HCT116 (cell line): ENCODE measurements at regions not wholly inside any gene's neighbourhood (a gene's known extent, or its start where the extent isn't known, plus 50 kb on each side); places are given as distances from the start of the nearest gene placed in this dataset.

ENCODE experiments used
- CTCF ChIP-seq, 3 experiments: fragments of 200-600 bp in 1 of 3; sonication (generic) in 1 of 3; IDR thresholded peaks in 2 of 3; conservative IDR thresholded peaks in 1 of 3; 2 replicates each; pipeline ENCODE4 v1.5.1; 2012 to 2017; ENCODE audit warnings: low read depth in 2 of 3, low read length in 2 of 3, antibody characterized with exemption in 1 of 3, borderline replicate concordance in 1 of 3, control low read depth in 1 of 3, mild to moderate bottlenecking in 1 of 3, mixed read lengths in 1 of 3, mixed run types in 1 of 3, moderate library complexity in 1 of 3; ENCODE audit not compliant: insufficient read depth in 1 of 3
- EGR1 ChIP-seq: IDR thresholded peaks from 2 replicates; pipeline ENCODE4 v1.6.1; 2012; ENCODE audit warnings: low read depth
- EZH2phosphoT487 ChIP-seq: fragments of 200-600 bp; IDR thresholded peaks from 2 replicates; pipeline ENCODE4 v1.6.1; 2018; ENCODE audit warnings: antibody characterized with exemption, borderline replicate concordance
- POLR2A ChIP-seq: IDR thresholded peaks from 2 replicates; pipeline ENCODE4 v1.7.0; 2011; ENCODE audit warnings: borderline replicate concordance; ENCODE audit not compliant: insufficient read depth, insufficient read length; ENCODE audit errors: extremely low read depth
- YY1 ChIP-seq: IDR thresholded peaks from 2 replicates; pipeline ENCODE4 v1.6.1; 2011; ENCODE audit warnings: low read length, low read depth, moderate library complexity, mild to moderate bottlenecking; ENCODE audit not compliant: insufficient replicate concordance; ENCODE audit errors: extremely low read depth

GRCh38 chr15:62922514-62922913 lies 120.0 kb upstream of the TPM1 start:
- TF ChIP-seq YY1 (no peak), EZH2phosphoT487 (no peak), POLR2A (no peak), EGR1 (no peak), CTCF (IDR thresholded peaks at IDR 0.05 in 2 of 3, conservative IDR thresholded peaks at IDR 0.05 in 1 of 3; ENCODE audit: borderline replicate concordance in 1 of 3, insufficient read depth in 1 of 3, low read depth in 2 of 3, low read length in 2 of 3) (no peak)
